GM19193 (cell line): ENCODE measurements at regions not wholly inside any gene's neighbourhood (a gene's known extent, or its start where the extent isn't known, plus 50 kb on each side); places are given as distances from the start of the nearest gene placed in this dataset.

Experiments
- POLR2A ChIP-seq: IDR thresholded peaks from 4 replicates; pipeline ENCODE4 v1.6.1; 2011; ENCODE audit not compliant: insufficient read depth, insufficient read length; ENCODE audit errors: extremely low read depth

DNA sequence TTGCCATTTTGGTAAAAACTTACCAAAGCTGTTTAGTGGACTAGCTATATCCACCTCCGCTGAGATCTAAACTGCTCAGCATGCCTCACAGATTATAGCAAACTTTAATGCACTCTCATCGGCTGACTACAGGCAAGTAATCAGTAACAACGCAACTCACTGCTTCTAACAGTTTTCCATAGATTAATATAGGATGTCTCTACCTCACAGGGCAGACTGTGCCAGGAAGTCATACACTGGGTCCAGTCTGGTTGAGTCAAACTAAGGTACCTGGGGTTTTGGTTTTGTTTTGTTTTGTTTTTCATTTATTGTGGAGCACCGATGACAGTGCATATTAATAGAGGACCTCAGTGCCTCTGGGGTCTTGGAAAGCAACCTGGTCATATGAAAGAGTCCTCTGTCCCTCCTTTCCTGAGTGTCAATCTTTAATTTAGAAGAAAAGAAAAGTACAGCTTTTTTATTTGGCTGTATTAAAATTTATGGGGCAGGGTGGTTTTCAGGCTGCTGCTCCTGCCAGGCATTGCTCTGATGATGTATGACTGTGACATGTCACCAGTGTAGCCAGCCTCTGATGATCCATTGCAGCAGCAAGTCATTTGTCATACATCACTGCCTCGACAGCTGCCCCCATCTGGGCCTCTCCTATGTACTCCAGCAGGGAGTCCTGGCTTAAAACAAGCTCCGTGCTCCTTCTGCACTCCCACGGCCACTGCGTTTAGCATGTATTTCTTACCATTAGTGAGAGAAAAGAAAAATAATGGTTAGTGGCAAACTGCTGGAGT, 854.1 kb downstream of the KCNJ2 start:
- no peak for TF ChIP-seq POLR2A

DNA sequence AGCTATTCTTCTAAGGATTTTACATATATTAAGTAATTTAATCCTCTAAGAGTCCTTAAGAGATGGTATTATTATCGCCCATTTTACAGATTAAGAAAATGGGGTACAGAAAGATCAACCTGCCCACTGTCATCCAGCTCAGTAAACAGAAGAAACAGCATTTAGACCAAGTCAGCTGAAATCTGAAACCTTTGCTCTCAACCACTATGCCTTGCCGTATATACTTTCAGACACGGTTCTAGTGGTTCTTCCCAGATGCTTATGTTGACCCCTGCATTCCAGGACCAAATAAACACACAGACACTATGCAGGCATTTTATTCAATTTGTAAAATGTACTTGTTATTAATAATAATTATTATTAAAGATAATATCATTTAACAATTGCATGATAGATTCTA, 854.8 kb downstream of the KCNJ2 start:
- TF ChIP-seq POLR2A = no peak

DNA sequence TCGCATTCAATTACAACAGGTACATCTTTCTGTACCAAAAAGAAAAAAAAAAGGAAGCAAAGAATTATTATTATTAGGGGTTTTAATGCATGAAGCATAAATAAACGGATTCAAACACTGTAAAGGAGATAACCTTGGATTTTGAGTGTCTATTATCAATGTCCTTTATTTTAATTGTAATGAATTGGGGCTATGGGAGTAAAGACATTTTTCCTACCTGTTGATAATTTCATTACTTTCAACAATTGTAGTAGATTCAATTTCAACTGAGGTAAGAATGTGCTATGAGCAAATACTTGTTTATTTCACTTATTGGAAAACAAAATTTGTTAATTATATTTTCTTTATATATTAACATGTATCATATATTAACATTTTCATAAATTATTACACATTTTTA, 855.6 kb downstream of the KCNJ2 start:
- no peak for TF ChIP-seq POLR2A

DNA sequence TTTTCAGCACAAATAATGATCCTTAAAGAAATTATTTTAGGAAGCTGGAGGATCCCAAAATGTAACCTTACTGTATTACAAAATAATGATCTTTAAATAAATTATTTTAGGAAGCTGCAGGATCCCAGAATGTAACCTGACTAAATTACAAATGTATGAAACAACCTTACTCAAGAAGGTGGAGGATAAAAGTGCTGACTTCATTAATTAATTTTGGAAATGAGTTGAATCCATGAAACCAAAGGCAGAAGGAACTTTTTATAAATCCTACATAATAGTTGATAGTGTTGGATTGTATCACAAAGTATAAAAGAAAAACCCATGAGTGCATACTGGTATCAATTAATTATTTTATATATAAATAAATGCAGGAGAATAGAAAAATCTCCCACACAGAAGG, 859.9 kb downstream of the KCNJ2 start:
- TF ChIP-seq POLR2A = no peak

DNA sequence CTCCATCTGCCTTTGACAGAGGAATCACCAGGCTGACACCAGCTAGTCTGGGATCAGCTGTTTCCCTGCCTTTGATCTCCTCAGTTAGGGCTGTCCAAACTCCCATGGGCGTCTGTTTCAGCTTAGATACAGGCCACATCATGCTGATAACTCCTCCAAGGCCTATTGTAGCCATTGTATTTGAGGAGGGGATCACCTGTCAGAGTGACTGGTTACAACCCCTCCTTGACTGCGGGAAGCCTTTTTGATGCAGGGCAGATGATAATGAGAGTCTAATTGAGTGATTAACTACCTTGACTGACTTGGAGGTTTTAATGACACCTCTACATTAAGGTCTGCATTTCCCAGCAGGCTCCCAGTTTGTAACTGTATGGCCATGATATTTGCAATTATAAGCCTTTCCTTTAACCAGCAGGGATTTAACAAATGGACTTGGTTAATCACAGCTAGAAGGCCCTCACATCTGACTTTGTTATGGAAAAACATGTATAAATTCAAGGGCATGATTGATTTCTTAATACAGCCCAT, 863.5 kb downstream of the KCNJ2 start:
- no peak for TF ChIP-seq POLR2A

DNA sequence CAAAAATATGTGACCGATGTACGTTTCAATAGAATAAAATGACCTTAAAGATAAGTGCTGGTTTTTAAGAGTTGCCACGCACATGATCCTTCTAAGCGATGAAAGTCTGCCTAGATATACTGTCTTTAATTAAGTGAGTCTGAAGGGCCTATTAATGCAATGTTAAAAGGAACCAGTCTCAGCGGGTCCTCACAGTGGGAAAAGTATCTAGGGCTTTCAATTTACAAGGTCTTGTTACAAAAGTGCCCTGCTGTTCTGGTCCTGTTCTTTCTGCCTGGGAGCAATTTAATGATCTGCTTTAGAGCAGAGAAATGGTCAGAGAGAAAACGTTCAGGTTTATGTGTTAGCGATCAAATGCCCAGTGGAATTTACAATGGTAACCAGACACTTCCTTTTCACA, 864.0 kb downstream of the KCNJ2 start:
- no peak for TF ChIP-seq POLR2A

GRCh38 chr17:71035226-71035625, 865.9 kb downstream of the KCNJ2 start:
- TF ChIP-seq POLR2A = no peak

DNA sequence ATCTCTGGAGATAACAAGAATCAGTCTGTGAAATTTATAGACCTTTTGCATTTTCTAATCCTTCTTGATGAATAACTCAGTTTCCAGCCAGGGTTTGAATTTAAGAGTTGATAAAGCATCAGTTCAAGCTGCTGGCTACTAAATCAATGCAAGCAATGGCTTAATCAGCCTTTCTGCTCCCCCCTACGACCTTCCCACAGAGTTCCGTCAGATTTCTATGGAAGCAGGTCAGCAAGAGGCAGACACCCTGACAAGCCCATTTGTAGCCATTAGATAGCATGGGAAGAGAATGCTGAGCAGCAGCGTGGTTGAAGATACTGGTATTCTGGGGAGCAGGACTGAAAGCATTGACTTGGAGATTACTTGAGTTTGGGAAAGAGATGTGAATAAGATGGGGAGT, 868.1 kb downstream of the KCNJ2 start:
- no peak for TF ChIP-seq POLR2A

DNA sequence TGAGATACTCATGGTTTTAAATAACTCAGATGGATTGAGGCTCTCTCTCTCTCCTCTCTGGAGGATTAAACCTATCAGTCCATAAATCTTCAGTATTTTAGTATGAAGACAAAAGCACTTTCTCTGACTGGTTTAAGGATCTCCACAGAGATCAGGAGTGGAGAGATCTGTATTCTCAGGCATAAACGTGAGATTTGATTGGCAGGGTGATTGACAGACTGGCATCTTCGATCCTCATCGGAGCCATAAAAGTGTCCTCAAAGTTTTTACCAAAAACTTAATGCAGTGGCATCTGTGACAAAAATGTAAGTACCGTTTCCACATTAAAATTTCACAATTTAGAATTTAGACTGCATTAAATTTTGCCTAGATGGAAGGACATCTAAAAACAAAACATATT, 870.1 kb downstream of the KCNJ2 start:
- TF ChIP-seq POLR2A = no peak

GRCh38 chr17:71052971-71053370, 883.6 kb downstream of the KCNJ2 start:
- no peak for TF ChIP-seq POLR2A

GRCh38 chr17:71055128-71055527, 885.8 kb downstream of the KCNJ2 start:
- no peak for TF ChIP-seq POLR2A

GRCh38 chr17:71057448-71057847, 888.1 kb downstream of the KCNJ2 start:
- no peak for TF ChIP-seq POLR2A

- TF ChIP-seq POLR2A = no peak
Observed at GRCh38 chr17:71057938-71058337, 888.6 kb downstream of the KCNJ2 start.

- no peak for TF ChIP-seq POLR2A
Observed at GRCh38 chr17:71063127-71063526, 893.8 kb downstream of the KCNJ2 start.

GRCh38 chr17:71063559-71063958, 894.2 kb downstream of the KCNJ2 start:
- no peak for TF ChIP-seq POLR2A

GRCh38 chr17:71067669-71068407, 898.5 kb downstream of the KCNJ2 start:
- no peak for TF ChIP-seq POLR2A
